Mucosa of descending colon (tissue), 3 donors: ENCODE measurements at regions not wholly inside any gene's neighbourhood (a gene's known extent, or its start where the extent isn't known, plus 50 kb on each side); places are given as distances from the start of the nearest gene placed in this dataset.

Source experiments
- ATAC-seq: fragments of 200-7000 bp; cut with Tn5 transposase; one replicate; pipeline ENCODE4 v1.9.1; 2020; ENCODE audit warnings: mild to moderate bottlenecking, moderate library complexity
- DNase-seq, 3 donors: peaks; one replicate each; pipeline ENCODE4 v3.0.0-alpha.2; 2020
- H3K36me3 ChIP-seq: fragments of 200-600 bp; one replicate; pipeline ENCODE4 v1.8.0; 2021; ENCODE audit warnings: low read depth, mild to moderate bottlenecking
- H3K4me1 ChIP-seq: fragments of 200-600 bp; one replicate; pipeline ENCODE4 v1.8.0; 2021; ENCODE audit warnings: low read depth, mild to moderate bottlenecking
- H3K4me3 ChIP-seq: fragments of 200-600 bp; one replicate; pipeline ENCODE4 v1.8.0; 2021; ENCODE audit warnings: mild to moderate bottlenecking
- H3K9me3 ChIP-seq: fragments of 200-600 bp; one replicate; pipeline ENCODE4 v1.8.0; 2021; ENCODE audit warnings: mild to moderate bottlenecking
- CTCF ChIP-seq: fragments of 200-600 bp; IDR thresholded peaks from one replicate; pipeline ENCODE4 v1.8.0; 2022; ENCODE audit warnings: antibody characterized with exemption, mild to moderate bottlenecking
- intact Hi-C, 2 donors: fragments of 100-400 bp; cut with DNase I in 1 of 2; cut with micrococcal nuclease in 1 of 2; formaldehyde crosslinking; loops; one replicate each; pipeline versions ENCODE4 v1.11.0 to v1.11.1; 2022; cut with DNase I, micrococcal nuclease
- donor health status: DM: no; HTN: no; CAD: no; lungs with moderate emphysema.
- donor health status: DM: no; HTN: no; CAD: no.
- donor health status: DM: no; HTN: yes; CAD: no.

DNA sequence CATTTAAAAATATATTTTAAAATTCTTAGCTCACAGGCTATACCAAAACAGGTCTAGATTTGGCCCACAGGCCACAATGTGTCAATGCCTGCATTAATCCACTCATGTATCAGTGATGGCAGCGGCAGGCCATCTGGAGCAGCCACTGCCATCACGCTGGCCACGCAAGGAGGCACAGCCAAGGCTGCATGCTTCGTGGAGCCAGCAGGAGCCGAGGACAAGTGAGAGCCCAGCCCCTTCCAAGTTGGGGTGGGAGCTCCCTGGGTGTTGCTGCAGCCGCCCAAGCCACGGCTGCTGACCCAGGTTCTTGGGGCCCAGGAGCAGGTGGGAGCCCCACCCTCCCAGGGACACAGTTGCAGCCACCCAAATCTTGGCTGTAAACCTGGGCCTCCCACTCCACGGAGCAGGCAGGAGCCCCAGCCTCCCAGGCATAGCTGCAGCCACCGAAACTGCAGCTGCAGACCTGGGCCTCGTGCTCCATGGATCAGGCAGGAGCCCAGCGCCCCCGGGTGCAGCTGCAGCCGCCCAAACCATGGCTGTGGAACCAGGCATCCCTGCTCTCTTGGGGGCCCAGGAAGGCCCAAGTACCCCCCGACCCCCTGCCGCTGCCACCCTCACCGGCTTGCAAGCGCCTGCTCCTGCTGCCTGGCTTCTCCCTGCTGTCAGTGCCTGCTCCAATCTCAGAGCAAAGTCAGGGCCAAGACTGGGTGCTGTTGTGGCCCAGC, 87.3 kb upstream of the CACUL1 start:
- no peak for ATAC-seq
- Histone ChIP-seq H3K36me3 (no peaks in the 10 kb centered on the region), H3K4me1 (no peaks in the 10 kb centered on the region), H3K4me3 (no peak overlapping the region), H3K9me3 (no peaks in the 10 kb centered on the region)
- TF ChIP-seq CTCF = no peak
- no peak for DNase-seq
- intact Hi-C loops = no loop called here

GRCh38 chr10:118842843-118843624, 88.3 kb upstream of the CACUL1 start:
- H3K4me3 ChIP-seq = no peak overlapping the region
- no peaks in the 10 kb centered on the region for H3K36me3 ChIP-seq
- intact Hi-C loops = no loop called here
- DNase-seq = no peak
- ATAC-seq = no peak
- TF ChIP-seq CTCF = no peak
- H3K4me1 ChIP-seq = no peaks in the 10 kb centered on the region
- no peaks in the 10 kb centered on the region for H3K9me3 ChIP-seq

- no peaks in the 10 kb centered on the region for H3K9me3 ChIP-seq
- intact Hi-C loops = no loop called here
- DNase-seq = no peak
- no peak for ATAC-seq
- H3K4me1 ChIP-seq = no peaks in the 10 kb centered on the region
- no peaks in the 10 kb centered on the region for H3K36me3 ChIP-seq
- H3K4me3 ChIP-seq = no peak overlapping the region
- TF ChIP-seq CTCF = no peak
These were observed 89.0 kb upstream of the CACUL1 start for GRCh38 chr10:118843647-118844265.

GRCh38 chr10:118844731-118845521, 90.2 kb upstream of the CACUL1 start:
- intact Hi-C loops = no loop called here
- ATAC-seq (peak; percentile 50), DNase-seq (no peak)
- Histone ChIP-seq H3K4me1 (no peaks in the 10 kb centered on the region), H3K9me3 (no peaks in the 10 kb centered on the region), H3K36me3 (no peaks in the 10 kb centered on the region), H3K4me3 (no peak overlapping the region)
- no peak for TF ChIP-seq CTCF

DNA sequence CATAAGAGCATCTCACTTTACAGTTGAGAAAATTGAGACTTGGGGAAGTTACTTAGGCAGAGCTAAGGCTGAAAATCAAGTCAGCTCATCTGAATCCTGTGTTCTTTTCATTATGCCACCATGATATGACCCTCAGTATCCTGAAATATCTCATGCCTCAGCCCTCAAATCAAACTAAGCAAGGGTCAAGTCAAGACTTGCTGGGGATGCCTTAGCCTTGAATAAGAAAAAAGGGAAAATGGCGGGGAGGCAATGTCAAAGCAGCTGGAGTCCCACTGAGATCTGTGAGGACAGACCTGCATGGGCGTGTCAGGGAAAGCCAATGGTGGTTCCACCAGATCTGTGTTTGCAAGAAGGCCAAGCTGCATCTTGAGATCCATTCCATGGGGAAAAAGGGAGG, 91.0 kb upstream of the CACUL1 start:
- no peak for TF ChIP-seq CTCF
- ATAC-seq = no peak
- Histone ChIP-seq H3K4me1 (no peaks in the 10 kb centered on the region), H3K36me3 (no peaks in the 10 kb centered on the region), H3K9me3 (no peaks in the 10 kb centered on the region), H3K4me3 (no peak overlapping the region)
- DNase-seq = no peak
- intact Hi-C loops = no loop called here
